Endothelial cell of umbilical vein (primary cell): ENCODE measurements at regions not wholly inside any gene's neighbourhood (a gene's known extent, or its start where the extent isn't known, plus 50 kb on each side); places are given as distances from the start of the nearest gene placed in this dataset.

Experiments
- BruUV-seq: library from RNA; stranded (reverse); fragments of 400-500 nt; replicated peaks from 2 replicates; lab custom pipeline; 2021; lab: Mats Ljungman, UMichigan
- CTCF ChIA-PET: fragments of 300-600, 350-600 bp; sonication (Branson Sonifier 250); formaldehyde crosslinking; loops from one replicate; lab custom pipeline; 2021; ENCODE audit warnings: antibody characterized with exemption, inconsistent platforms; lab: Charles Lee
- POLR2A ChIA-PET: fragments of 300-600, 350-600 bp; sonication (Branson Sonifier 250); formaldehyde crosslinking; loops from one replicate; lab custom pipeline; 2021; ENCODE audit warnings: antibody characterized with exemption, inconsistent platforms; lab: Charles Lee
- DNase-seq: peaks from one replicate; pipeline ENCODE4 v3.0.0-alpha.2; 2011; ENCODE audit warnings: low read depth, low spot score
- FAIRE-seq: peaks from 2 replicates; lab custom pipeline; 2011; peaks lifted over from hg19 to GRCh38; lab: Jason Lieb, UNC
- H2AFZ ChIP-seq: 2 replicates; pipeline ENCODE4 v1.6.0; 2012; ENCODE audit warnings: low read depth, low read length, control low read depth, inconsistent platforms
- H3K27ac ChIP-seq: 2 replicates; pipeline ENCODE4 v1.5.1; 2011; ENCODE audit warnings: low read depth, mild to moderate bottlenecking, control low read depth, low read length, moderate library complexity; ENCODE audit not compliant: insufficient read depth
- H3K27me3 ChIP-seq, 2 experiments: 2 replicates each; pipeline versions ENCODE4 v1.6.0 to v1.6.1; 2011; ENCODE audit warnings: low read length in 2 of 2, mixed read lengths in 1 of 2; ENCODE audit not compliant: control insufficient read depth in 2 of 2, insufficient read depth in 2 of 2
- H3K36me3 ChIP-seq, 2 experiments: 2 replicates in 1 of 2; 3 replicates in 1 of 2; pipeline ENCODE4 v1.5.1; 2011; ENCODE audit warnings: low read length in 2 of 2, mild to moderate bottlenecking in 1 of 2, moderate library complexity in 1 of 2; ENCODE audit not compliant: control insufficient read depth in 2 of 2, insufficient read depth in 2 of 2; ENCODE audit errors: extremely low read depth in 1 of 2
- H3K4me1 ChIP-seq: 3 replicates; pipeline ENCODE4 v1.5.1; 2011; ENCODE audit warnings: mild to moderate bottlenecking, low read length; ENCODE audit not compliant: control insufficient read depth, insufficient read depth; ENCODE audit errors: extremely low read depth
- H3K4me2 ChIP-seq: 2 replicates; pipeline ENCODE4 v1.6.1; 2011; ENCODE audit warnings: low read length, control low read depth, mixed read lengths; ENCODE audit not compliant: insufficient read depth
- H3K4me3 ChIP-seq, 3 experiments: fragments of 200-600 bp in 1 of 3; sonication (generic), shearing (Covaris generic) in 1 of 3; replicated peaks in 1 of 3; 2 replicates each; pipeline ENCODE4 v1.5.1; 2011 to 2016; ENCODE audit warnings: control low read depth in 3 of 3, low read length in 3 of 3, mild to moderate bottlenecking in 2 of 3, inconsistent platforms in 1 of 3, low read depth in 1 of 3, moderate library complexity in 1 of 3; ENCODE audit not compliant: insufficient read depth in 1 of 3
- H3K79me2 ChIP-seq: 2 replicates; pipeline ENCODE4 v1.6.0; 2012; ENCODE audit warnings: low read length, inconsistent platforms; ENCODE audit not compliant: control insufficient read depth, insufficient read depth
- H3K9ac ChIP-seq: replicated peaks from 2 replicates; pipeline ENCODE3; 2011; ENCODE audit warnings: low read length, control low read depth; ENCODE audit not compliant: insufficient read depth; ENCODE audit errors: extremely low read depth
- H3K9me1 ChIP-seq: replicated peaks from 3 replicates; pipeline ENCODE4 v1.6.0; 2011; ENCODE audit warnings: mild to moderate bottlenecking, low read length; ENCODE audit not compliant: control insufficient read depth, insufficient read depth; ENCODE audit errors: extremely low read depth
- H3K9me3 ChIP-seq: replicated peaks from 2 replicates; pipeline ENCODE4 v1.5.1; 2012; ENCODE audit warnings: low read length, inconsistent platforms; ENCODE audit not compliant: control insufficient read depth, insufficient read depth
- H4K20me1 ChIP-seq: replicated peaks from 2 replicates; pipeline ENCODE3; 2011; ENCODE audit warnings: mild to moderate bottlenecking, low read length; ENCODE audit not compliant: control insufficient read depth, insufficient read depth; ENCODE audit errors: extremely low read depth
- CTCF ChIP-seq, 2 donors: IDR thresholded peaks; 1 replicate in 1 of 2; 2 replicates in 1 of 2; pipeline ENCODE4 v1.5.1; 2011; ENCODE audit warnings: low read length in 2 of 2, mild to moderate bottlenecking in 2 of 2, moderate library complexity in 2 of 2, control low read depth in 1 of 2, inconsistent platforms in 1 of 2, low read depth in 1 of 2; ENCODE audit not compliant: insufficient read depth in 1 of 2; ENCODE audit errors: extremely low read depth in 1 of 2
- EZH2 ChIP-seq: IDR thresholded peaks from 2 replicates; pipeline ENCODE4 v1.6.1; 2012; ENCODE audit warnings: borderline replicate concordance, low read depth, mild to moderate bottlenecking, moderate library complexity, low read length, inconsistent platforms; ENCODE audit not compliant: severe bottlenecking
- FOS ChIP-seq: IDR thresholded peaks from 2 replicates; pipeline ENCODE4 v1.6.1; 2011; ENCODE audit warnings: mild to moderate bottlenecking, low read length, moderate library complexity, borderline replicate concordance; ENCODE audit not compliant: insufficient read depth
- GATA2 ChIP-seq: IDR thresholded peaks from 2 replicates; pipeline ENCODE4 v1.7.0; 2011; ENCODE audit warnings: low read depth, mild to moderate bottlenecking, moderate library complexity, mixed read lengths, low read length; ENCODE audit not compliant: insufficient read length, insufficient read depth
- JUN ChIP-seq: IDR thresholded peaks from 2 replicates; pipeline ENCODE4 v1.6.1; 2011; ENCODE audit warnings: borderline replicate concordance, low read depth; ENCODE audit not compliant: insufficient read length, insufficient read depth
- MAX ChIP-seq: IDR thresholded peaks from 2 replicates; pipeline ENCODE4 v1.6.1; 2011; ENCODE audit not compliant: insufficient read depth, insufficient read length
- MYC ChIP-seq: IDR thresholded peaks from one replicate; pipeline ENCODE4 v1.6.1; 2011; ENCODE audit warnings: mild to moderate bottlenecking, low read depth, low read length
- POLR2A ChIP-seq: IDR thresholded peaks from 2 replicates; pipeline ENCODE4 v1.6.1; 2012; ENCODE audit warnings: low read depth, mild to moderate bottlenecking, control low read depth, low read length
- POLR2AphosphoS5 ChIP-seq: IDR thresholded peaks from 2 replicates; pipeline ENCODE4 v1.6.1; 2012; ENCODE audit warnings: low read depth, mild to moderate bottlenecking, control low read depth, low read length, moderate library complexity; ENCODE audit not compliant: insufficient read depth
- dilution Hi-C: fragments of 300-500 bp; cut with MboI; formaldehyde crosslinking; loops from one replicate; pipeline ENCODE4 v1.15.0; 2019; ENCODE audit warnings: low sequenced_read_pairs; ENCODE audit not compliant: extremely low pct_ligation_motif_present
- intact Hi-C: fragments of 100-400 bp; cut with micrococcal nuclease; formaldehyde crosslinking; loops from one replicate; pipeline ENCODE4 v1.10.0; 2022

- no peaks in the 10 kb centered on the region for H3K27me3 ChIP-seq
- no peaks in the 10 kb centered on the region for H3K9me1 ChIP-seq
- H3K4me1 ChIP-seq: no peaks in the 10 kb centered on the region
- H2AFZ ChIP-seq: no peak overlapping the region
- ChIA-PET POLR2A (no interaction called here), CTCF (interaction anchor here (3.4 to 4.2 kb wide), 3 partner anchors 427 to 1190 kb away, joined by 35 to 86 read pairs (median 51); partner anchors contain the start of gene BTG1)
- intact Hi-C loops (loop anchor here (2.0 to 10.0 kb wide), 6 partner anchors 37 to 995 kb away; no protein-coding TSS in a partner anchor), dilution Hi-C loops (no loop called here)
- no peaks in the 10 kb centered on the region for H3K79me2 ChIP-seq
- DNase-seq: no peak
- no peak overlapping the region for H3K4me2 ChIP-seq
- no peak overlapping the region for H3K27ac ChIP-seq
- no peak overlapping the region for H3K9ac ChIP-seq
- H3K9me3 ChIP-seq: no peaks in the 10 kb centered on the region
- no peak overlapping the region for H3K4me3 ChIP-seq
- no TSS peak for BruUV-seq
- no peaks in the 10 kb centered on the region for H4K20me1 ChIP-seq
- no peak for TF ChIP-seq MYC
- no peak for TF ChIP-seq GATA2
- TF ChIP-seq FOS: no peak
- no peak for TF ChIP-seq EZH2
- no peak for TF ChIP-seq MAX
- TF ChIP-seq CTCF (IDR thresholded peaks at IDR 0.05; ENCODE audit: extremely low read depth in 1 of 2, insufficient read depth in 1 of 2, low read depth in 1 of 2, low read length in 2 of 2): no peak
- no peak for TF ChIP-seq POLR2A
- TF ChIP-seq JUN: no peak
- TF ChIP-seq POLR2AphosphoS5: no peak
- no peak for FAIRE-seq
- no peaks in the 10 kb centered on the region for H3K36me3 ChIP-seq
These were observed 130.8 kb upstream of the PLEKHG7 start for GRCh38 chr12:92571844-92572543.
